MM.1S (cell line): ENCODE measurements at regions not wholly inside any gene's neighbourhood (a gene's known extent, or its start where the extent isn't known, plus 50 kb on each side); places are given as distances from the start of the nearest gene placed in this dataset.
A peak's percentile ranks its signal among the peaks of the same experiment; 100 is the strongest.

Experiments
- DNase-seq: peaks from one replicate; pipeline ENCODE4 v3.0.0-alpha.2; 2015
- H2AFZ ChIP-seq: fragments of 300-600 bp; sonication (generic); 2 replicates; pipeline ENCODE4 v1.6.0; 2016; ENCODE audit warnings: antibody characterized with exemption, low read length
- H3F3A ChIP-seq: fragments of 300-600 bp; sonication (generic); 2 replicates; pipeline ENCODE4 v1.6.1; 2016; ENCODE audit warnings: mild to moderate bottlenecking, antibody characterized with exemption, low read length, moderate library complexity, mixed read lengths; ENCODE audit not compliant: insufficient read depth
- H3K27ac ChIP-seq: fragments of 300-600 bp; sonication (generic); 2 replicates; pipeline ENCODE4 v1.5.1; 2016; ENCODE audit warnings: mild to moderate bottlenecking, low read length
- H3K27me3 ChIP-seq: fragments of 300-600 bp; sonication (generic); replicated peaks from 2 replicates; pipeline ENCODE4 v1.6.0; 2016; ENCODE audit warnings: low read length; ENCODE audit not compliant: insufficient read depth
- H3K36me3 ChIP-seq: fragments of 300-600 bp; sonication (generic); replicated peaks from 2 replicates; pipeline ENCODE4 v1.6.1; 2016; ENCODE audit warnings: mild to moderate bottlenecking, low read length, mixed read lengths; ENCODE audit not compliant: insufficient read depth
- H3K4me1 ChIP-seq: fragments of 300-600 bp; sonication (generic); 2 replicates; pipeline ENCODE4 v1.6.1; 2016; ENCODE audit warnings: low read length, mixed read lengths
- H3K4me2 ChIP-seq: fragments of 300-600 bp; sonication (generic); 2 replicates; pipeline ENCODE4 v1.6.0; 2016; ENCODE audit warnings: low read depth, low read length
- H3K4me3 ChIP-seq: fragments of 300-600 bp; sonication (generic); 2 replicates; pipeline ENCODE4 v1.5.1; 2016; ENCODE audit warnings: low read length, mixed read lengths
- H3K79me2 ChIP-seq: fragments of 300-600 bp; sonication (generic); 2 replicates; pipeline ENCODE4 v1.6.1; 2016; ENCODE audit warnings: mixed run types, low read length, mixed read lengths
- H3K9ac ChIP-seq: fragments of 300-600 bp; sonication (generic); 2 replicates; pipeline ENCODE4 v1.6.1; 2016; ENCODE audit warnings: low read length, mixed read lengths
- H3K9me2 ChIP-seq: fragments of 300-600 bp; sonication (generic); replicated peaks from 2 replicates; pipeline ENCODE4 v1.6.1; 2016; ENCODE audit warnings: mild to moderate bottlenecking, low read length, mixed read lengths; ENCODE audit not compliant: insufficient read depth
- H3K9me3 ChIP-seq: fragments of 300-600 bp; sonication (generic); replicated peaks from 2 replicates; pipeline ENCODE4 v1.6.1; 2016; ENCODE audit warnings: mild to moderate bottlenecking, low read length, mixed read lengths; ENCODE audit not compliant: insufficient read depth
- H4K20me1 ChIP-seq: fragments of 300-600 bp; sonication (generic); 2 replicates; pipeline ENCODE4 v1.6.1; 2016; ENCODE audit warnings: mild to moderate bottlenecking, low read length, moderate library complexity, mixed read lengths; ENCODE audit not compliant: insufficient read depth
- EZH2 ChIP-seq: fragments of 300-600 bp; sonication (generic); optimal IDR thresholded peaks from 2 replicates; pipeline ENCODE3; 2017; ENCODE audit warnings: low read depth, mild to moderate bottlenecking, antibody characterized with exemption, low read length, mixed read lengths
- EZH2phosphoT487 ChIP-seq: fragments of 300-600 bp; sonication (generic); IDR thresholded peaks from 2 replicates; pipeline ENCODE4 v1.6.1; 2018; ENCODE audit warnings: antibody characterized with exemption, low read length
- TF ChIP-seq, protein P1 (sequence below): fragments of 300-600 bp; sonication (generic); IDR thresholded peaks from 2 replicates; pipeline ENCODE4 v1.5.1; 2016; ENCODE audit warnings: antibody characterized with exemption, low read length, mixed read lengths

DNA sequence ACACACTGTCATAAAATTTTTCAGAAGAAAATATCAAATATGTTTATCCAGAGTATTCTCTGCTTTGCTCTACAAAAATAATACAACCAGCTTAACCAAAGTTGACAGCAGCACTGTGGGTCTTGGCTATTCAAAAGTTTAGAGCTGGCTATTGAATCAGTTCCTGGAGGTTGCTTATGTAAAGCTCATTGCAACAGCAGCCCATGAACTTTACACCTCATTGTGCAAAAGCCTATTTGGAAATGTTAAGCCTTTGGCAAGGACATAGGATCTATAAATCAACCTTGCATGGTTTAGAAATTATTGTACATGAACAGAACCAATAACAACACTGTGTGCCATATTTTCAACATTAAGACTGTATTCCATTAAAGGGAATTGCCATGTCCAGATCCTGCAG is 714.9 kb downstream of the ADGRL2 start:
- H3K27me3 ChIP-seq: no peaks in the 10 kb centered on the region
- no peak for DNase-seq
- H3K9me3 ChIP-seq: no peaks in the 10 kb centered on the region
- no peaks in the 10 kb centered on the region for H3K9me2 ChIP-seq
- no peak overlapping the region for H3K27ac ChIP-seq
- H2AFZ ChIP-seq: no peak overlapping the region
- H4K20me1 ChIP-seq: no peaks in the 10 kb centered on the region
- no peaks in the 10 kb centered on the region for H3K79me2 ChIP-seq
- no peak overlapping the region for H3K9ac ChIP-seq
- no peaks in the 10 kb centered on the region for H3K36me3 ChIP-seq
- no peak overlapping the region for H3K4me3 ChIP-seq
- H3K4me1 ChIP-seq: peaks cover 4% of the 10 kb centered on the region
- TF ChIP-seq EZH2phosphoT487: no peak
- no peak for TF ChIP-seq EZH2
- peaks cover 2% of the 10 kb centered on the region; the same call in 1 of the 2 replicates for H3F3A ChIP-seq
- no peak overlapping the region for H3K4me2 ChIP-seq

- Histone ChIP-seq H3F3A (peaks cover 4% of the 10 kb centered on the region; the same call in 1 of the 2 replicates), H3K4me1 (peaks cover 4% of the 10 kb centered on the region), H2AFZ (no peak overlapping the region), H3K9ac (no peak overlapping the region), H3K27ac (no peak overlapping the region), H4K20me1 (no peaks in the 10 kb centered on the region), H3K36me3 (no peaks in the 10 kb centered on the region), H3K4me2 (no peak overlapping the region), H3K9me3 (no peaks in the 10 kb centered on the region), H3K27me3 (no peaks in the 10 kb centered on the region), H3K4me3 (no peak overlapping the region), H3K9me2 (no peaks in the 10 kb centered on the region), H3K79me2 (no peaks in the 10 kb centered on the region)
- TF ChIP-seq EZH2: no peak
- TF ChIP-seq, protein P1, sequence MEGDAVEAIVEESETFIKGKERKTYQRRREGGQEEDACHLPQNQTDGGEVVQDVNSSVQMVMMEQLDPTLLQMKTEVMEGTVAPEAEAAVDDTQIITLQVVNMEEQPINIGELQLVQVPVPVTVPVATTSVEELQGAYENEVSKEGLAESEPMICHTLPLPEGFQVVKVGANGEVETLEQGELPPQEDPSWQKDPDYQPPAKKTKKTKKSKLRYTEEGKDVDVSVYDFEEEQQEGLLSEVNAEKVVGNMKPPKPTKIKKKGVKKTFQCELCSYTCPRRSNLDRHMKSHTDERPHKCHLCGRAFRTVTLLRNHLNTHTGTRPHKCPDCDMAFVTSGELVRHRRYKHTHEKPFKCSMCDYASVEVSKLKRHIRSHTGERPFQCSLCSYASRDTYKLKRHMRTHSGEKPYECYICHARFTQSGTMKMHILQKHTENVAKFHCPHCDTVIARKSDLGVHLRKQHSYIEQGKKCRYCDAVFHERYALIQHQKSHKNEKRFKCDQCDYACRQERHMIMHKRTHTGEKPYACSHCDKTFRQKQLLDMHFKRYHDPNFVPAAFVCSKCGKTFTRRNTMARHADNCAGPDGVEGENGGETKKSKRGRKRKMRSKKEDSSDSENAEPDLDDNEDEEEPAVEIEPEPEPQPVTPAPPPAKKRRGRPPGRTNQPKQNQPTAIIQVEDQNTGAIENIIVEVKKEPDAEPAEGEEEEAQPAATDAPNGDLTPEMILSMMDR: no peak
- TF ChIP-seq EZH2phosphoT487: no peak
- DNase-seq: no peak
These were observed 710.7 kb downstream of the ADGRL2 start for GRCh38 chr1:82511441-82511840.

DNA sequence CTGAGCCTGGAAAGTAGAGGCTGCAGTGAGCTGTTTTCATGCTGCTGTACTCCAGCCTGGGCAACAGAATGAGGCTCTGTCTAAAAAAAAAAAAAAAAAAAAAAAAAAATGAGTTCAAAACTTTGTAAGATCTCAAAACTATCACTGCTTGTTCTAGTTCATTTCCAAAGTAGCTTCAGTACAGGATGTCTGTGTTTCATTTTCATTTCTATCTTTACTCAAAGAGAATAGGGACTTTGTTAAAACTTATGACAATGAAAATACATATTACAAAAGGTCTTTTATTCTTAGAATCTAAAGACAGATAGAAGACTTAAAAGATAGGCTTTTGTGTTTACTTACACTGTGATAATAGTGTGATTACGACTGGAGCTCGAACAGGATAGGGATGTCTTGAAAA is 709.7 kb downstream of the ADGRL2 start:
- Histone ChIP-seq H3K4me3 (peak overlapping the region; percentile 12; the same call in 1 of the 2 replicates), H3F3A (peaks cover 4% of the 10 kb centered on the region; the same call in 1 of the 2 replicates), H3K36me3 (no peaks in the 10 kb centered on the region), H3K4me2 (peak overlapping the region; percentile 50; the same call in 1 of the 2 replicates), H3K4me1 (peaks cover 4% of the 10 kb centered on the region), H2AFZ (peak overlapping the region; percentile 62), H3K27ac (peak overlapping the region; percentile 26; the same call in 1 of the 2 replicates), H3K9me2 (no peaks in the 10 kb centered on the region), H3K27me3 (no peaks in the 10 kb centered on the region), H3K79me2 (no peaks in the 10 kb centered on the region), H3K9ac (no peak overlapping the region), H4K20me1 (no peaks in the 10 kb centered on the region), H3K9me3 (no peaks in the 10 kb centered on the region)
- peak; percentile 59 for DNase-seq
- TF ChIP-seq EZH2phosphoT487 (no peak), EZH2 (no peak)
- TF ChIP-seq, protein P1: no peak

DNA sequence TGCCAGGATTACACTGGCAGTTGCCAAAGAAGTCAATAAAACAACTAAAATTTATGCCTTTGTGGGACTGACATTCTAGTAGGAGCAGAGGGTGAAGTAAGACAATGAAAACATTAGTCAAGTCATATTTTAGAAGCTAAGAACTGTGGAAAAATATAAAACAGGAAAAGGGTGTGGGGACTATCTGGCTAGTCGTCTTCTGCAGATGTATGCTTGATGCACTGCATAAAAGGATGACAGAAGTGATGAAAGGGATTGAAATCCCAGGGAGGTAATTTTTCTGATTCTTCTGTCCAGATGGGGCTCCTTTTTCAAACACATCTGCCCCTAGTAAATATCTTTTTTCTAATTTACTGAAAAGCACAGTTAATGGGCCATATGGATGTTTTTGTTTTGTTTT is 706.3 kb downstream of the ADGRL2 start:
- no peak overlapping the region for H3K27ac ChIP-seq

More for the DNA sequence above, 706.3 kb downstream of the ADGRL2 start:
- Histone ChIP-seq H3K4me3 (no peak overlapping the region), H3K4me1 (peaks cover 4% of the 10 kb centered on the region), H3K36me3 (no peaks in the 10 kb centered on the region), H3K79me2 (no peaks in the 10 kb centered on the region), H3K27me3 (no peaks in the 10 kb centered on the region), H3K9ac (no peak overlapping the region), H3K9me3 (no peaks in the 10 kb centered on the region), H3K4me2 (no peak overlapping the region), H2AFZ (no peak overlapping the region), H4K20me1 (no peaks in the 10 kb centered on the region), H3F3A (peaks cover 4% of the 10 kb centered on the region; the same call in 1 of the 2 replicates), H3K9me2 (no peaks in the 10 kb centered on the region)
- TF ChIP-seq, protein P1: no peak
- no peak for TF ChIP-seq EZH2
- no peak for TF ChIP-seq EZH2phosphoT487
- no peak for DNase-seq
